Subcutaneous abdominal adipose tissue (tissue), 5 donors: ENCODE measurements at regions not wholly inside any gene's neighbourhood (a gene's known extent, or its start where the extent isn't known, plus 50 kb on each side); places are given as distances from the start of the nearest gene placed in this dataset.
A peak's percentile ranks its signal among the peaks of the same experiment; 100 is the strongest.

Experiments
- H3K27ac ChIP-seq: one replicate; pipeline ENCODE4 v1.7.0; 2013; ENCODE audit warnings: low read depth, mild to moderate bottlenecking, inconsistent platforms, low read length, moderate library complexity
- H3K27me3 ChIP-seq, 5 donors: one replicate each; pipeline ENCODE4 v1.7.0; 2013; ENCODE audit warnings: low read length in 5 of 5, inconsistent platforms in 1 of 5; ENCODE audit not compliant: control insufficient read depth in 5 of 5, insufficient read depth in 4 of 5
- H3K36me3 ChIP-seq, 5 donors: one replicate each; pipeline ENCODE4 v1.7.0; 2013; ENCODE audit warnings: low read length in 5 of 5; ENCODE audit not compliant: control insufficient read depth in 5 of 5, insufficient read depth in 5 of 5
- H3K4me1 ChIP-seq, 5 donors: one replicate each; pipeline ENCODE4 v1.7.0; 2013; ENCODE audit warnings: low read length in 5 of 5, mild to moderate bottlenecking in 3 of 5, moderate library complexity in 1 of 5; ENCODE audit not compliant: control insufficient read depth in 5 of 5, insufficient read depth in 5 of 5
- H3K4me3 ChIP-seq, 5 donors: one replicate each; pipeline ENCODE4 v1.7.0; 2013; ENCODE audit warnings: low read length in 5 of 5, low read depth in 1 of 5
- H3K9ac ChIP-seq, 5 donors: one replicate each; pipeline ENCODE4 v1.7.0; 2013; ENCODE audit warnings: low read length in 5 of 5, mild to moderate bottlenecking in 4 of 5, moderate library complexity in 3 of 5
- H3K9me3 ChIP-seq, 5 donors: one replicate each; pipeline ENCODE4 v1.7.0; 2013; ENCODE audit warnings: low read length in 5 of 5; ENCODE audit not compliant: control insufficient read depth in 5 of 5
- donor health status: healthy.
- donor health status: healthy.
- donor health status: healthy.
- donor health status: healthy.
- donor health status: healthy.

DNA sequence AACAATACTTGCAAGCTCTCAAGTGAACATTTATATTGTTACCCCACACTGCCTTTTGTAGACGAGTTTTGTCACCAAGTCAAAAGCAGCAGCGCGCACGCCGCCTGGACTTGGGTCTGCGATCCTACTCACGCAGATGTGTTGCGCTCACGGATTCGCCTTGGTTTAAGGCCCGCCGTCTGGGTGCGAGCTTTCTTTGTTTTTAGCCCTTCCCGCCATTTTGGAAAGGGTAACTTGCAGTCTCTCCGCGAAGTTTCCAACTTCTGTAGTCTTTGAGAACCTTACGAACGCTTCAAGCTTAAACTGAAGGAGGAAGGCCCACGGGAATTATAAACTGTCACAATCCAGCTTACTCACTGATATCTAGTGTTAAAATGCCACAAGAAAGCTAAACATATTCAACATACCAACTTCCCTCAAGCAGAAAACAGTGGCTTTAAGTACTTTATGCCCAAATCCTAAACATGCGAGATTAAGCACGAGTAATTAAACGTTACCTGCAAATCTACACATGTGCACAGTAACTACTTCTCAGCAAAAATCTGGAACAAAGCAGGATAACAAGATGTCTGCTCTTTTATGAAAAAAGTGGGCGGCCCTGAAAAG is 80.4 kb upstream of the BTN3A2 start:
- peaks cover 0 to 32% (median 15%) of the 10 kb centered on the region in 5 donors for H3K4me1 ChIP-seq
- H3K9ac ChIP-seq: peak overlapping the region; percentile 29 to 94 (median 84)

GRCh38 chr6:26285143-26286134 is 79.6 kb upstream of the BTN3A2 start:
- Histone ChIP-seq H3K9me3 (peaks cover 0 to 6% (median 2%) of the 10 kb centered on the region in 5 donors), H3K27ac (peak overlapping the region; percentile 96), H3K4me3 (peak overlapping the region; percentile 87 to 99 (median 98)), H3K9ac (peak overlapping the region; percentile 74 to 94 (median 84)), H3K27me3 (no peaks in the 10 kb centered on the region), H3K36me3 (peaks cover 0 to 7% (median 0%) of the 10 kb centered on the region in 5 donors), H3K4me1 (peaks cover 0 to 32% (median 15%) of the 10 kb centered on the region in 5 donors)

More for the DNA sequence above, 80.4 kb upstream of the BTN3A2 start:
- Histone ChIP-seq H3K36me3 (peaks cover 0 to 7% (median 0%) of the 10 kb centered on the region in 5 donors), H3K9me3 (peaks cover 0 to 6% (median 2%) of the 10 kb centered on the region in 5 donors), H3K27me3 (no peaks in the 10 kb centered on the region), H3K27ac (peak overlapping the region; percentile 96), H3K4me3 (peak overlapping the region; percentile 87 to 99 (median 98))

GRCh38 chr6:26286168-26286877 is 78.7 kb upstream of the BTN3A2 start:
- Histone ChIP-seq H3K9me3 (peaks cover 0 to 6% (median 2%) of the 10 kb centered on the region in 5 donors), H3K4me3 (peak overlapping the region; percentile 87 to 99 (median 98)), H3K27ac (peak overlapping the region; percentile 96), H3K4me1 (peaks cover 0 to 32% (median 15%) of the 10 kb centered on the region in 5 donors), H3K36me3 (no peaks in the 10 kb centered on the region), H3K9ac (peak overlapping the region in 4 of 5 donors; percentile 84 to 94 (median 87)), H3K27me3 (no peaks in the 10 kb centered on the region)

GRCh38 chr6:26288155-26288554 is 76.8 kb upstream of the BTN3A2 start:
- H3K36me3 ChIP-seq: no peaks in the 10 kb centered on the region
- no peak overlapping the region for H3K27ac ChIP-seq
- peaks cover 0 to 6% (median 2%) of the 10 kb centered on the region in 5 donors for H3K9me3 ChIP-seq
- H3K9ac ChIP-seq: no peak overlapping the region
- H3K4me1 ChIP-seq: peaks cover 0 to 27% (median 14%) of the 10 kb centered on the region in 5 donors
- H3K27me3 ChIP-seq: no peaks in the 10 kb centered on the region
- no peak overlapping the region for H3K4me3 ChIP-seq

DNA sequence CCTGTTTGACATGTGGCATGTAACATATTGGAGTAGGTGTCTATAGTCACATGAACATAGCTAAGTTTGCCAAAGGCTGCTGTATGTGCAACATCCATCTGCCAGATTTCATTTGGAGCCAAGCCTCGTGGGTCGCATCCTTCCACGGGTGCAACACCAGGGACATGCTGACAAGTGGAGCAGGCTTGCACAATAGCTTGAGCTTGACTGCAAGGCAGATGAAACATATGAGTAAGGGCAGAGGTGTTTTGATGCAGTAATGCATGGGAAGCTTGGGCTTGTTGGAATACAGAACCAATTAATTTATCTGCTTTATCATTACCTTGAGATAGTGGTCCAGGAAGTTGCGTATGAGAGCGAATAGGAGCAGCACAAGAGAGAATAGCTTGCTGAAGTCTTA is 74.1 kb upstream of the BTN3A2 start:
- no peaks in the 10 kb centered on the region for H3K36me3 ChIP-seq
- no peak overlapping the region for H3K4me3 ChIP-seq
- peaks cover 0 to 1% (median 0%) of the 10 kb centered on the region in 5 donors for H3K4me1 ChIP-seq
- H3K27ac ChIP-seq: no peak overlapping the region
- no peak overlapping the region for H3K9ac ChIP-seq
- peaks cover 0 to 4% (median 2%) of the 10 kb centered on the region in 5 donors for H3K27me3 ChIP-seq
- H3K9me3 ChIP-seq: peaks cover 0 to 6% (median 2%) of the 10 kb centered on the region in 5 donors

- no peak overlapping the region for H3K9ac ChIP-seq
- peaks cover 0 to 15% (median 2%) of the 10 kb centered on the region in 5 donors for H3K27me3 ChIP-seq
- no peak overlapping the region for H3K27ac ChIP-seq
- H3K36me3 ChIP-seq: no peaks in the 10 kb centered on the region
- no peaks in the 10 kb centered on the region for H3K4me1 ChIP-seq
- peaks cover 0 to 6% (median 2%) of the 10 kb centered on the region in 5 donors for H3K9me3 ChIP-seq
- no peak overlapping the region for H3K4me3 ChIP-seq
Observed at GRCh38 chr6:26292709-26293108, 72.3 kb upstream of the BTN3A2 start.

DNA sequence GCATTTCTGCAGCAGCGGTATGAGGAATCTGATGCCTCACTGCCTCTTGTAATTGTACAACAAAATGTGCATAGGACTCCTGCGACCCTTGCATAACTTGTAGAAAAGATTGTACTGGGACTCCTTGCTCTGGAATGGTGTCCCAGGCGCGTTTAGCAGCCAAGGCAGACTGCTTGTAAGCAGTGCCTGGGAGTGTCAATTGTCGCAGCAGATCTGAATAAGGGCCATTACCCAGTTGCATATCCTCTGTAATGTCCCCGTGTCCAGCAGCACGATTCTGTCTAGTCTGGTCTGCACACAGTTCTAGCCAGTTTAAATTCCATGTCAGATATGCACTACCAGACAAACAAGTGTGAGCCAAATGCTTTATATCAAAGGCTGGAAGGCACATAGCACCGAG is 70.7 kb upstream of the BTN3A2 start:
- H3K27ac ChIP-seq: no peak overlapping the region
- H3K27me3 ChIP-seq: peaks cover 0 to 19% (median 2%) of the 10 kb centered on the region in 5 donors
- no peak overlapping the region for H3K4me3 ChIP-seq
- H3K9me3 ChIP-seq: no peaks in the 10 kb centered on the region
- no peaks in the 10 kb centered on the region for H3K4me1 ChIP-seq
- no peaks in the 10 kb centered on the region for H3K36me3 ChIP-seq
- H3K9ac ChIP-seq: no peak overlapping the region

DNA sequence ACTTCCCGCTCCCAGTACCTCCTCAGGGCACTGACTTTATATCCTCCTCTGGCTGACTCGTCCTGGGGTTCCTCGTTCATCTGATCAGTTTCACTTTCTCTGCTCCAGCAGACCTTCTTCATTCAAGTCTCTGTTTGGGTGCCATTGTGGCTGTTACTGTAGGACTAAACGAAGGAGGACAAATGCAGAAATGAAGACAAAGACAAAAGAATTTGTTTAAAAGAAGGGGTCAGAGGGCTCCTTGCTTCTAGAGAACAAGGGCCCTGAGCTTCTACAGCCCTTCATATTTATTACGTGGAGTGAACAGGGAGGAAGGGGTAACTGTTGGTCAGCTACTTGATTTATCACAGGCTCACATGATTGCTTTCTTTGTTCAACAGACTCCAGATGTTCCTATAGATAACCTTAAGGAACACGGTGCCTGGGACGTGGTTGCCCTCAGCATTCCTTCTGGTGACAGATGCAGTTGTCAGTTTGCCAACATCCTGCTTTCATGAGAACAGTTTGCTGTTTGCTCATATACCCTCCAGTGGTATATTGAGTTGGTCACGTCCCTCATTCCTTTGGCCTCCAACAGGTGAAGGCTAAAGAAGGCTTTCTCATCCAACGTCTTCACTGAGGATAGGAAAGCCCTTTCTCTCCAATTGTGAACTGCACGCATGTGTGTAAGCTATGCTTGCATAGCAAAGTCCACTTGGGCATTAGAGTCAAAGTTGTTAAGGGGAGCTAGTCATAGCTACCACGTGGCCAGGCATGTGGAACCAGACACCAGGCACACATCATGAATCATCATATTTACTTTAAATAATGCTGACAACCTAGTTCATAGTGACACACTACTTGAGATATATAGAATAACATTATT is 69.1 kb upstream of the BTN3A2 start:
- Histone ChIP-seq H3K4me1 (no peaks in the 10 kb centered on the region), H3K27ac (no peak overlapping the region), H3K27me3 (peaks cover 0 to 19% (median 2%) of the 10 kb centered on the region in 5 donors), H3K36me3 (no peaks in the 10 kb centered on the region), H3K9me3 (no peaks in the 10 kb centered on the region), H3K9ac (no peak overlapping the region), H3K4me3 (peak overlapping the region in 1 of 5 donors; percentile 32)

DNA sequence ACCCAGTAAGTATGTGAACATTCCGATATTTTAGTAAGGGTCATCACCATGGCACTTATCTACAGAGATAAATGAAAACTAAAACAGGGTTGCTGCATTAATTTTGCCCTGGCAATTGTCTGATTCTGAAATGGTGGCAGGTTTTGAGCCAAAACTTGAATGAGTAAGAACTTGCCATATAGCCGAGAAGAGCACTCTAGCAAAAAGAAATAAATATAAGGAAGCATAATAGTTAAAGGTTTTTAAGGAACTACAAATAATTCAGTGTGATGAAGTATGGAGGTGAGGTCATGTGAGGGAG is 68.5 kb upstream of the BTN3A2 start:
- Histone ChIP-seq H3K9me3 (no peaks in the 10 kb centered on the region), H3K27me3 (peaks cover 0 to 19% (median 2%) of the 10 kb centered on the region in 5 donors), H3K9ac (no peak overlapping the region), H3K4me1 (no peaks in the 10 kb centered on the region), H3K36me3 (no peaks in the 10 kb centered on the region), H3K4me3 (no peak overlapping the region), H3K27ac (no peak overlapping the region)
